HG03175 (cell line): ENCODE measurements at regions not wholly inside any gene's neighbourhood (a gene's known extent, or its start where the extent isn't known, plus 50 kb on each side); places are given as distances from the start of the nearest gene placed in this dataset.

Experiments used
- ATAC-seq: cut with Tn5 transposase; IDR thresholded peaks from one replicate; pipeline ENCODE4 v1.9.1; 2021; ENCODE audit warnings: mild to moderate bottlenecking, moderate library complexity; ENCODE audit not compliant: unreplicated experiment

DNA sequence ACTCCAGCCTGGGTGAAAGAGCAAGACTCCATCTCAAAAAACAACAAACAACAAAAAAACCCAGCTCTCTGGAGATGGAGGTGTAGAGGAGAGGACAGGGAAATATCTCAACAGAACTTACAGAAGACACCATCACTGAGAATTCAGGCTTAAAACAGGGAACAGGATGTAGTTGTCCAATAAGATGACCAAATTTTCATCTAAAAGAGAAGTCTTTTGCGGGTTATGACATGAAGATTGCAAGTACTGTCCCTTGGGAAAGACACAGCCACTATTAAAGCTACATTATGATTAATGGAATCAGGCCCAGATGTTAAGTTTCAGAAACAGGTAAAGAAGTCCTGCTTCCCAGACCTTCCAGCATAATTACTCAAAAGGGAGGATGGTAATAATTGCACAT, 235.2 kb upstream of the NRP1 start:
- no peak for ATAC-seq

GRCh38 chr10:33566426-33566825, 232.0 kb upstream of the NRP1 start:
- ATAC-seq = no peak

DNA sequence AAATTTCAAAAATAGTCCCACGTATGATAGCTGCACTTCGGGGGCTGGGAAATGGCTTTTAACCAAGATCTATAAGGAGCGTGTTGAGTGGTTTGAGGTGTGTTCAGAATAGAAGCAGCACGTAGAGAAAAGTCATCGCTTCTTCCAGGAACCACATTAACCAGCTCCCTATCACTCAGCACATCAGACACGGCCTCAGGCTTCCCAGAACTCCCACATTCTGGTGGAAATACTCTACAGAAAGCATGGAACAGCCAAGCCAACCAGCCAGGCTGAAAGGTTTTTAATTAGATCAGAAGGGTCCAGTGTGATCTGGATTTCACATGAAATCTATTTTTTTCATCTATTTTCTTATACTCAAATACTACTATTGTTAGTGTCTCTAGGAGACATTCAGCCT, 231.5 kb upstream of the NRP1 start:
- ATAC-seq = no peak

DNA sequence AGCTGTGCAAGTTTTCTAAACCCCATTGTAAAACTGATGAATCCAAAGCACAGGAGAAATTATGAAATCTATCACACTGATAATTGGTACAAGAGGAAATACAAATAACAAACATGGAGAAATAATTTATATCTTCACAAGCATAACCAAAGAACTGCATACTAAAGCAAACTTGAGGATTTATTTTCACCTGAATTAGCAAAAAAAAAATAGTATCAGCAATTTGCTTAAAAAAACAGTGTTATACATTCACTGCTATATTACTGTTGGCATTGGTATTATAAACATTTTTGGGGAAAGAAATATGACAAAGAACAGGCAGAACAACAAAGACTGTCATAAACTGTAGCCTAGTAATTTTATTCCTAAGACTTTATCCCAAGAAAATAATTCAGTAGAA, 230.8 kb upstream of the NRP1 start:
- no peak for ATAC-seq

- no peak for ATAC-seq
These were observed 224.6 kb upstream of the NRP1 start for GRCh38 chr10:33559105-33559504.

GRCh38 chr10:33557313-33557712, 222.8 kb upstream of the NRP1 start:
- ATAC-seq = no peak

DNA sequence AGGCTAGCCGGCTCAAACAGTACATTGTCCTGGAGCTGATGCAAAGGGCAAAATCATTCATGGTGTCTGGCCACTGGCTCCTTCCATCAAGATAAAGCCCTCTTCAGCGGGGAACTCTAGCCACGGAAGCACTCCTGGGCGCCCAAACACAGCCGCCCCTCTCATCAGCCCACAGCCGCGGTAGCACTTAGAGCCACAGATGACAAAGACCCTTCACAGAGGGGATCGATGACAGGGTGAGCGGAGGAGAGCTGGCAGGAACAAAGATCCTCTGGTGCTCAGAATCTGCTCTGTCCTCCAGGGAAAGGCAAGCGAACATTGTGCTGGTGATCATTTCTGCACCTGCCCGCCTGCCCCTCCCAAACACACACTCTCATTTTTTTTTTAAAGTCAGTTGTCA, 222.2 kb upstream of the NRP1 start:
- no peak for ATAC-seq

GRCh38 chr10:33556103-33556502, 221.6 kb upstream of the NRP1 start:
- ATAC-seq = no peak

GRCh38 chr10:33553748-33554571, 219.5 kb upstream of the NRP1 start:
- no peak for ATAC-seq

- no peak for ATAC-seq
These were observed 217.8 kb upstream of the NRP1 start for GRCh38 chr10:33552290-33552689.

- ATAC-seq = no peak
These were observed 216.3 kb upstream of the NRP1 start for GRCh38 chr10:33550811-33551210.

DNA sequence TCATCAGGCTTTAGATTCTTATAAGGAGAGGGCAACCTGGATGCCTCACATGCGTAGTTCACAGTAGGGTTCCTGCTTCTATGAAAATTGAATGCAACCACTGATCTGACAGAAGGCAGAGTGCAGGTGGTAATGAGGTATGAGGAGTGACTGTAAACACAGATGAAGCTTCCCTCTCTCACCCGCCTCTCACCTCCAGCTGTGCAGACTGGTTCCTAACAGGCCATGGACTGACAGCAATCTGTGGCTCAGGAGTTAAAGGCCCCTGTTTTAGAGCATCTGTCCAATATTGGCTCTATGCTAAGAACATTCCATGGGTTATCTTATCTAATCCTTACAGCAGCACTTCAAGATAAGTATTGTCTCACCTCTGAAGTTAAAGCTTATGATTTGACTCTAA, 213.5 kb upstream of the NRP1 start:
- no peak for ATAC-seq

- no peak for ATAC-seq
These were observed 211.6 kb upstream of the NRP1 start for GRCh38 chr10:33546031-33546430.

DNA sequence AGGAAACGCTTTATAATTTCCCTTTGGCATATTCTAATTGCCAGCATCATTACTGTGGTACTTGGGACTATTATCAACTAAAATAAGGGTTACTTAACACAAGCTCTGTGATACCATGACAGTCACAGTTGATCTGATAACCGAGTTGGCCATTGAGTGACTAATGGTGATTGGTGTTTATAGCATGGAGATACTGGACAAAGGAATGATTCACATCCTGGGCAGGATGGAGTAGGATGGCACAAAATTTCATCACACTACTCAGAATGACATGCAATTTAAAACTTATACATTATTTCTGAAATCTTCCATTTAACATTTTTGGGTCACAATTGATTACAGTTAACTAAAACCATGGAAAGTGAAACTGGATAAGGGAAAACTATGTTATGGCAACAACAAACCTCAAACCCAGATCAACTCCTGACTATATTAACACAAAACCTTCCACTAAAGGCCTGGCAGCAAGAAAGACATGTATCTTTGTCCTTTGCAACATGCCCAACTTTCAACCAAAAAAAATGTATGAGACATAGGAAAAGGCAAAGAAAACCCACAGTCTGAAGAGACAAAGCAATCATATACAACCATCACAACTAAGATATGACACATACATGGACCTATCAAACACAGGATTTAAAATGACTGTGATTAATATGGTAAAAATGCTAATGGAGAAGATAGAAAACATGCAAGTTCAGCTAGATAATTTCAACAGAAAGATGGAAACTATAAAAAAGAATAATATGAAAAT, 208.5 kb upstream of the NRP1 start:
- no peak for ATAC-seq

GRCh38 chr10:33539116-33539515, 204.6 kb upstream of the NRP1 start:
- ATAC-seq = no peak

GRCh38 chr10:33537066-33537465, 202.6 kb upstream of the NRP1 start:
- ATAC-seq = no peak

DNA sequence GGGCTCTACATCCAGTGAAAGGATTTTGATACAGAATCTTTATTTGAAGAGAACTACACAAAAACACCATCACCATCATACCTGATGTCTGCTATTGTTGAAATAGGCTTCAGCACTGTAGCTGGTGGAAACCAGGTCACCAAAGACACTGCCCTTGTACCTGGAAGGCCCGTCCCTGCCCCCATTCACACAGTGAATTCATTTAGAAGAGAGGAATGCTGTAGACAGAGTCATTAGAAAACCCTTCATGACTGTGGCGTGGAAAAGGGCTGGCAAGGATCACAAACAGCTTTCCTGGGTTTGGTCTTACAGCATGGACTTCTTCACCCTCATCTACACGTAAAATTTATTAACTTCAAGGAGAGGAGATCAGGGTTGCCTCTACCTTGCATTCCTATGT, 202.0 kb upstream of the NRP1 start:
- ATAC-seq = no peak

GRCh38 chr10:33535866-33536265, 201.4 kb upstream of the NRP1 start:
- ATAC-seq = no peak

GRCh38 chr10:33534416-33534815, 199.9 kb upstream of the NRP1 start:
- no peak for ATAC-seq

GRCh38 chr10:33533612-33534011, 199.1 kb upstream of the NRP1 start:
- no peak for ATAC-seq

GRCh38 chr10:33532901-33533300, 198.4 kb upstream of the NRP1 start:
- no peak for ATAC-seq

GRCh38 chr10:33529234-33529633, 194.8 kb upstream of the NRP1 start:
- ATAC-seq = no peak
